HepG2 (cell line): ENCODE measurements at regions not wholly inside any gene's neighbourhood (a gene's known extent, or its start where the extent isn't known, plus 50 kb on each side); places are given as distances from the start of the nearest gene placed in this dataset.

Experiments used
- ATAC-seq: fragments of 200-7000 bp; cut with Tn5 transposase; 3 replicates; pipeline ENCODE4 v1.9.1; 2020; ENCODE audit warnings: mild to moderate bottlenecking, moderate library complexity
- BruUV-seq: library from RNA; stranded (reverse); fragments of 400-500 nt; replicated peaks from 2 replicates; lab custom pipeline; 2021; lab: Mats Ljungman, UMichigan
- CTCF ChIA-PET: fragments of 300-600 bp; formaldehyde crosslinking; extraction: SDS; loops from one replicate; lab custom pipeline; 2021; ENCODE audit warnings: low total read pairs, inconsistent platforms, low intra/inter-chr PET ratio; lab: Yijun Ruan, JAX
- POLR2A ChIA-PET: fragments of 350-600 bp; sonication (Branson Sonifier 250); formaldehyde crosslinking; loops from one replicate; lab custom pipeline; 2020; ENCODE audit warnings: antibody characterized with exemption, inconsistent platforms; lab: Yijun Ruan, JAX
- DNase-seq: peaks from one replicate; pipeline ENCODE4 v3.0.0-alpha.2; 2015; ENCODE audit warnings: low spot score
- FAIRE-seq: peaks from 3 replicates; lab custom pipeline; 2011; peaks lifted over from hg19 to GRCh38; lab: Jason Lieb, UNC
- H2AFZ ChIP-seq: one replicate; pipeline ENCODE4 v1.6.1; 2011; ENCODE audit warnings: low read length, inconsistent platforms
- H3K27ac ChIP-seq: fragments of 300-600 bp; 3 replicates; pipeline ENCODE4 v1.8.0; 2011; ENCODE audit warnings: mixed run types, mild to moderate bottlenecking, mixed read lengths, low read length, inconsistent platforms; ENCODE audit not compliant: insufficient read depth; ENCODE audit errors: extremely low read length
- H3K27me3 ChIP-seq, 2 experiments: fragments of 200-600 bp in 1 of 2; 2 replicates in 1 of 2; 3 replicates in 1 of 2; pipeline versions ENCODE4 v1.6.0 to v1.8.0; 2011; ENCODE audit warnings: low read length in 2 of 2, mild to moderate bottlenecking in 2 of 2, moderate library complexity in 2 of 2, inconsistent platforms in 1 of 2; ENCODE audit not compliant: insufficient read depth in 2 of 2, control insufficient read depth in 1 of 2
- H3K36me3 ChIP-seq, 2 experiments: fragments of 200-600 bp in 1 of 2; replicated peaks in 1 of 2; 2 replicates in 1 of 2; 3 replicates in 1 of 2; pipeline versions ENCODE4 v1.5.1 to v1.8.0; 2011; ENCODE audit warnings: low read length in 2 of 2, inconsistent platforms in 1 of 2; ENCODE audit not compliant: insufficient read depth in 2 of 2, control insufficient read depth in 1 of 2
- H3K4me1 ChIP-seq: 2 replicates; pipeline ENCODE4 v1.5.1; 2012; ENCODE audit warnings: low read length, inconsistent platforms; ENCODE audit not compliant: insufficient read depth
- H3K4me2 ChIP-seq: 2 replicates; pipeline ENCODE4 v1.6.0; 2011; ENCODE audit warnings: low read depth, low read length, inconsistent platforms
- H3K4me3 ChIP-seq, 3 experiments: fragments of 200-600 bp in 1 of 3; sonication (generic), shearing (Covaris generic) in 1 of 3; replicated peaks in 1 of 3; 2 replicates each; pipeline ENCODE4 v1.5.1; 2011 to 2016; ENCODE audit warnings: low read length in 3 of 3, inconsistent platforms in 2 of 3, low read depth in 2 of 3, mild to moderate bottlenecking in 2 of 3, control low read depth in 1 of 3, mixed read lengths in 1 of 3; ENCODE audit not compliant: insufficient read depth in 1 of 3
- H3K79me2 ChIP-seq: one replicate; pipeline ENCODE4 v1.6.1; 2011; ENCODE audit warnings: low read length, inconsistent platforms; ENCODE audit not compliant: insufficient read depth
- H3K9ac ChIP-seq: 2 replicates; pipeline ENCODE4 v1.6.0; 2011; ENCODE audit warnings: mild to moderate bottlenecking, low read depth, low read length, inconsistent platforms; ENCODE audit not compliant: insufficient read depth
- H3K9me3 ChIP-seq: 2 replicates; pipeline ENCODE4 v1.5.1; 2012; ENCODE audit warnings: mild to moderate bottlenecking, low read length
- H4K20me1 ChIP-seq: 2 replicates; pipeline ENCODE4 v1.6.0; 2011; ENCODE audit warnings: inconsistent platforms, mild to moderate bottlenecking, low read length, moderate library complexity; ENCODE audit not compliant: insufficient read depth
- BORCS8-MEF2B ChIP-seq: sonication (generic); formaldehyde crosslinking; IDR thresholded peaks from 2 replicates; pipeline ENCODE4 v1.8.0; 2022; ENCODE audit warnings: mild to moderate bottlenecking, missing genetic modification reagents
- DMAP1 ChIP-seq: IDR thresholded peaks from 2 replicates; pipeline ENCODE4 v1.6.1; 2016
- TBX2 ChIP-seq: sonication (generic); formaldehyde crosslinking; IDR thresholded peaks from 2 replicates; pipeline ENCODE4 v1.5.0; 2020; ENCODE audit warnings: missing genetic modification reagents, mild to moderate bottlenecking, borderline replicate concordance
- ZFY ChIP-seq: sonication (generic); formaldehyde crosslinking; IDR thresholded peaks from 2 replicates; pipeline ENCODE4 v1.4.0; 2020; ENCODE audit warnings: missing genetic modification reagents
- WGBS: methylation state at CpG from one replicate; pipeline ENCODE4 v1.1.6; 2017; ENCODE audit warnings: low lambda C conversion rate; 5-methylcytosine and 5-hydroxymethylcytosine counted together
- in situ Hi-C: cut with HindIII; loops from 2 replicates; pipeline ENCODE4 v1.10.0; 2017; ENCODE audit warnings: low pct_unique_long_range_greater_than_20kb; ENCODE audit not compliant: extremely low pct_ligation_motif_present
- intact Hi-C: fragments of 100-400 bp; cut with micrococcal nuclease; formaldehyde crosslinking; loops from one replicate; pipeline ENCODE4 v1.10.0; 2022; ENCODE audit not compliant: unreplicated experiment
- TF ChIP-seq, protein P1 (sequence below): sonication (generic); formaldehyde crosslinking; IDR thresholded peaks from 2 replicates; pipeline ENCODE4 v1.9.0; 2021; ENCODE audit warnings: missing genetic modification reagents, borderline replicate concordance
- TF ChIP-seq, protein P2 (sequence below): sonication (generic); formaldehyde crosslinking; IDR thresholded peaks from 2 replicates; pipeline ENCODE4 v1.9.0; 2021; ENCODE audit warnings: mild to moderate bottlenecking, missing genetic modification reagents
- TF ChIP-seq, protein P3 (sequence below): sonication (generic); formaldehyde crosslinking; IDR thresholded peaks from 2 replicates; pipeline ENCODE4 v1.4.0; 2020; ENCODE audit warnings: mild to moderate bottlenecking, low read depth, missing genetic modification reagents
- TF ChIP-seq, protein P4 (sequence below): sonication (generic); formaldehyde crosslinking; IDR thresholded peaks from one replicate; pipeline ENCODE4 v1.5.1; 2020; ENCODE audit warnings: mild to moderate bottlenecking, missing genetic modification reagents; ENCODE audit errors: not compliant biosample characterization

DNA sequence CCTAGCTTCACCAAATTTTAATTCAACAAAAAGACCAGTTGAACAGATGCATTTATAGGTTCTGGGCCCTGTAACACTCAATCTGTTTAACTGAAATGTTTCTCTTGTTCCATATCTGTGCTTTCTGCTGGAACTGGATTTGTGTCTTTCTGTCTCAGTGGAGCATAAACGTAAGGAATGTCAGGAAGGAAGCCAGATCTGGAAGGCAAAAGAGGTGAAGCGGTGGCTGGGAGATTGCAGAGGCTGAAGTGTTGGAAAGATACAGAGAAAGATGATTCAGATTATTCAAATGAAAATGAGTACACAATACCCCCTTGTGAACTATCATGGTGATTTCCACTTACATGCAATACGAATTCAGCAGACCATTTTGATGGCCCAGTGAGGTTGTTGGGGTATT, 406.8 kb downstream of the BRINP1 start:
- in situ Hi-C loops (no loop called here), intact Hi-C loops (no loop called here)
- no peak for DNase-seq
- ChIA-PET POLR2A (no interaction called here), CTCF (no interaction called here)
- Histone ChIP-seq H3K4me1 (no peaks in the 10 kb centered on the region), H2AFZ (no peak overlapping the region), H4K20me1 (no peaks in the 10 kb centered on the region), H3K27ac (no peak overlapping the region), H3K79me2 (no peaks in the 10 kb centered on the region), H3K27me3 (no peaks in the 10 kb centered on the region), H3K4me2 (no peak overlapping the region), H3K9me3 (peaks cover 89% of the 10 kb centered on the region), H3K4me3 (no peak overlapping the region), H3K9ac (no peak overlapping the region), H3K36me3 (no peaks in the 10 kb centered on the region)
- no peak for FAIRE-seq
- WGBS = 4% methylated on average over 3 of the region's 3 CpGs
- no peak for ATAC-seq
- no TSS peak for BruUV-seq
- TF ChIP-seq, protein P1, sequence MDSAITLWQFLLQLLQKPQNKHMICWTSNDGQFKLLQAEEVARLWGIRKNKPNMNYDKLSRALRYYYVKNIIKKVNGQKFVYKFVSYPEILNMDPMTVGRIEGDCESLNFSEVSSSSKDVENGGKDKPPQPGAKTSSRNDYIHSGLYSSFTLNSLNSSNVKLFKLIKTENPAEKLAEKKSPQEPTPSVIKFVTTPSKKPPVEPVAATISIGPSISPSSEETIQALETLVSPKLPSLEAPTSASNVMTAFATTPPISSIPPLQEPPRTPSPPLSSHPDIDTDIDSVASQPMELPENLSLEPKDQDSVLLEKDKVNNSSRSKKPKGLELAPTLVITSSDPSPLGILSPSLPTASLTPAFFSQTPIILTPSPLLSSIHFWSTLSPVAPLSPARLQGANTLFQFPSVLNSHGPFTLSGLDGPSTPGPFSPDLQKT = no peak
- TF ChIP-seq, protein P2, sequence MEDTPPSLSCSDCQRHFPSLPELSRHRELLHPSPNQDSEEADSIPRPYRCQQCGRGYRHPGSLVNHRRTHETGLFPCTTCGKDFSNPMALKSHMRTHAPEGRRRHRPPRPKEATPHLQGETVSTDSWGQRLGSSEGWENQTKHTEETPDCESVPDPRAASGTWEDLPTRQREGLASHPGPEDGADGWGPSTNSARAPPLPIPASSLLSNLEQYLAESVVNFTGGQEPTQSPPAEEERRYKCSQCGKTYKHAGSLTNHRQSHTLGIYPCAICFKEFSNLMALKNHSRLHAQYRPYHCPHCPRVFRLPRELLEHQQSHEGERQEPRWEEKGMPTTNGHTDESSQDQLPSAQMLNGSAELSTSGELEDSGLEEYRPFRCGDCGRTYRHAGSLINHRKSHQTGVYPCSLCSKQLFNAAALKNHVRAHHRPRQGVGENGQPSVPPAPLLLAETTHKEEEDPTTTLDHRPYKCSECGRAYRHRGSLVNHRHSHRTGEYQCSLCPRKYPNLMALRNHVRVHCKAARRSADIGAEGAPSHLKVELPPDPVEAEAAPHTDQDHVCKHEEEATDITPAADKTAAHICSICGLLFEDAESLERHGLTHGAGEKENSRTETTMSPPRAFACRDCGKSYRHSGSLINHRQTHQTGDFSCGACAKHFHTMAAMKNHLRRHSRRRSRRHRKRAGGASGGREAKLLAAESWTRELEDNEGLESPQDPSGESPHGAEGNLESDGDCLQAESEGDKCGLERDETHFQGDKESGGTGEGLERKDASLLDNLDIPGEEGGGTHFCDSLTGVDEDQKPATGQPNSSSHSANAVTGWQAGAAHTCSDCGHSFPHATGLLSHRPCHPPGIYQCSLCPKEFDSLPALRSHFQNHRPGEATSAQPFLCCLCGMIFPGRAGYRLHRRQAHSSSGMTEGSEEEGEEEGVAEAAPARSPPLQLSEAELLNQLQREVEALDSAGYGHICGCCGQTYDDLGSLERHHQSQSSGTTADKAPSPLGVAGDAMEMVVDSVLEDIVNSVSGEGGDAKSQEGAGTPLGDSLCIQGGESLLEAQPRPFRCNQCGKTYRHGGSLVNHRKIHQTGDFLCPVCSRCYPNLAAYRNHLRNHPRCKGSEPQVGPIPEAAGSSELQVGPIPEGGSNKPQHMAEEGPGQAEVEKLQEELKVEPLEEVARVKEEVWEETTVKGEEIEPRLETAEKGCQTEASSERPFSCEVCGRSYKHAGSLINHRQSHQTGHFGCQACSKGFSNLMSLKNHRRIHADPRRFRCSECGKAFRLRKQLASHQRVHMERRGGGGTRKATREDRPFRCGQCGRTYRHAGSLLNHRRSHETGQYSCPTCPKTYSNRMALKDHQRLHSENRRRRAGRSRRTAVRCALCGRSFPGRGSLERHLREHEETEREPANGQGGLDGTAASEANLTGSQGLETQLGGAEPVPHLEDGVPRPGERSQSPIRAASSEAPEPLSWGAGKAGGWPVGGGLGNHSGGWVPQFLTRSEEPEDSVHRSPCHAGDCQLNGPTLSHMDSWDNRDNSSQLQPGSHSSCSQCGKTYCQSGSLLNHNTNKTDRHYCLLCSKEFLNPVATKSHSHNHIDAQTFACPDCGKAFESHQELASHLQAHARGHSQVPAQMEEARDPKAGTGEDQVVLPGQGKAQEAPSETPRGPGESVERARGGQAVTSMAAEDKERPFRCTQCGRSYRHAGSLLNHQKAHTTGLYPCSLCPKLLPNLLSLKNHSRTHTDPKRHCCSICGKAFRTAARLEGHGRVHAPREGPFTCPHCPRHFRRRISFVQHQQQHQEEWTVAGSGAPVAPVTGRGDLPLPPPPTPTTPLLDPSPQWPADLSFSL = no peak
- TF ChIP-seq TBX2 (no peak), DMAP1 (CRISPR knock-in tag) (no peak), ZFY (CRISPR knock-in tag) (no peak), BORCS8-MEF2B (CRISPR knock-in tag) (no peak)
- TF ChIP-seq, protein P3, sequence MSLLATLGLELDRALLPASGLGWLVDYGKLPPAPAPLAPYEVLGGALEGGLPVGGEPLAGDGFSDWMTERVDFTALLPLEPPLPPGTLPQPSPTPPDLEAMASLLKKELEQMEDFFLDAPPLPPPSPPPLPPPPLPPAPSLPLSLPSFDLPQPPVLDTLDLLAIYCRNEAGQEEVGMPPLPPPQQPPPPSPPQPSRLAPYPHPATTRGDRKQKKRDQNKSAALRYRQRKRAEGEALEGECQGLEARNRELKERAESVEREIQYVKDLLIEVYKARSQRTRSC = no peak
- TF ChIP-seq, protein P4, sequence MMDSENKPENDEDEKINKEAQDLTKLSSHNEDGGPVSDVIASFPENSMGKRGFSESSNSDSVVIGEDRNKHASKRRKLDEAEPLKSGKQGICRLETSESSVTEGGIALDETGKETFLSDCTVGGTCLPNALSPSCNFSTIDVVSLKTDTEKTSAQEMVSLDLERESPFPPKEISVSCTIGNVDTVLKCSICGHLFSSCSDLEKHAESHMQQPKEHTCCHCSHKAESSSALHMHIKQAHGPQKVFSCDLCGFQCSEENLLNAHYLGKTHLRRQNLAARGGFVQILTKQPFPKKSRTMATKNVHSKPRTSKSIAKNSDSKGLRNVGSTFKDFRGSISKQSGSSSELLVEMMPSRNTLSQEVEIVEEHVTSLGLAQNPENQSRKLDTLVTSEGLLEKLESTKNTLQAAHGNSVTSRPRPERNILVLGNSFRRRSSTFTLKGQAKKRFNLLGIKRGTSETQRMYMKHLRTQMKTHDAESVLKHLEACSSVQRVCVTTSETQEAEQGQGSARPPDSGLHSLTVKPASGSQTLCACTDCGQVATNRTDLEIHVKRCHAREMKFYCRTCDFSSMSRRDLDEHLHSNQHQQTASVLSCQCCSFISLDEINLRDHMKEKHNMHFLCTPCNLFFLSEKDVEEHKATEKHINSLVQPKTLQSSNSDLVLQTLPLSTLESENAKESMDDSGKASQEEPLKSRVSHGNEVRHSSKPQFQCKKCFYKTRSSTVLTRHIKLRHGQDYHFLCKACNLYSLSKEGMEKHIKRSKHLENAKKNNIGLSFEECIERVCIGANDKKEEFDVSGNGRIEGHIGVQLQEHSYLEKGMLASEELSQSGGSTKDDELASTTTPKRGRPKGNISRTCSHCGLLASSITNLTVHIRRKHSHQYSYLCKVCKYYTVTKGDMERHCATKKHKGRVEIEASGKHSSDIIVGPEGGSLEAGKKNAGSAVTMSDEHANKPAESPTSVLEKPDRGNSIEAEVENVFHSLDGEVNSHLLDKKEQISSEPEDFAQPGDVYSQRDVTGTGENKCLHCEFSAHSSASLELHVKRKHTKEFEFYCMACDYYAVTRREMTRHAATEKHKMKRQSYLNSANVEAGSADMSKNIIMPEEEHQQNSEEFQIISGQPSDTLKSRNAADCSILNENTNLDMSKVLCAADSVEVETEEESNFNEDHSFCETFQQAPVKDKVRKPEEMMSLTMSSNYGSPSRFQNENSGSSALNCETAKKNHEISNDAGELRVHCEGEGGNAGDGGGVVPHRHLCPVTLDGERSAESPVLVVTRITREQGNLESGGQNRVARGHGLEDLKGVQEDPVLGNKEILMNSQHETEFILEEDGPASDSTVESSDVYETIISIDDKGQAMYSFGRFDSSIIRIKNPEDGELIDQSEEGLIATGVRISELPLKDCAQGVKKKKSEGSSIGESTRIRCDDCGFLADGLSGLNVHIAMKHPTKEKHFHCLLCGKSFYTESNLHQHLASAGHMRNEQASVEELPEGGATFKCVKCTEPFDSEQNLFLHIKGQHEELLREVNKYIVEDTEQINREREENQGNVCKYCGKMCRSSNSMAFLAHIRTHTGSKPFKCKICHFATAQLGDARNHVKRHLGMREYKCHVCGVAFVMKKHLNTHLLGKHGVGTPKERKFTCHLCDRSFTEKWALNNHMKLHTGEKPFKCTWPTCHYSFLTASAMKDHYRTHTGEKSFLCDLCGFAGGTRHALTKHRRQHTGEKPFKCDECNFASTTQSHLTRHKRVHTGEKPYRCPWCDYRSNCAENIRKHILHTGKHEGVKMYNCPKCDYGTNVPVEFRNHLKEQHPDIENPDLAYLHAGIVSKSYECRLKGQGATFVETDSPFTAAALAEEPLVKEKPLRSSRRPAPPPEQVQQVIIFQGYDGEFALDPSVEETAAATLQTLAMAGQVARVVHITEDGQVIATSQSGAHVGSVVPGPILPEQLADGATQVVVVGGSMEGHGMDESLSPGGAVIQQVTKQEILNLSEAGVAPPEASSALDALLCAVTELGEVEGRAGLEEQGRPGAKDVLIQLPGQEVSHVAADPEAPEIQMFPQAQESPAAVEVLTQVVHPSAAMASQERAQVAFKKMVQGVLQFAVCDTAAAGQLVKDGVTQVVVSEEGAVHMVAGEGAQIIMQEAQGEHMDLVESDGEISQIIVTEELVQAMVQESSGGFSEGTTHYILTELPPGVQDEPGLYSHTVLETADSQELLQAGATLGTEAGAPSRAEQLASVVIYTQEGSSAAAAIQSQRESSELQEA (CRISPR knock-in tag) = no peak
